Germinal center (tissue), 1 donor: ENCODE measurements at regions not wholly inside any gene's neighbourhood (a gene's known extent, or its start where the extent isn't known, plus 50 kb on each side); places are given as distances from the start of the nearest gene placed in this dataset.

Experiments used
- DNase-seq: peaks from one replicate; pipeline ENCODE4 v3.0.0; 2012; ENCODE audit warnings: mixed read lengths, low spot score

- DNase-seq, result no peak
These were observed 87.0 kb downstream of the CD164 start for GRCh38 chr6:109295109-109295773.

- DNase-seq, result no peak
These were observed 89.2 kb downstream of the CD164 start for GRCh38 chr6:109292983-109293586.

GRCh38 chr6:109292420-109292819, 89.8 kb downstream of the CD164 start:
- DNase-seq, result no peak

GRCh38 chr6:109291902-109292301, 90.4 kb downstream of the CD164 start:
- no peak for DNase-seq

- no peak for DNase-seq
These were observed 91.9 kb downstream of the CD164 start for GRCh38 chr6:109290143-109290931.

- DNase-seq, result no peak
These were observed 96.9 kb downstream of the CD164 start for GRCh38 chr6:109285366-109285765.

GRCh38 chr6:109284675-109285074, 97.6 kb downstream of the CD164 start:
- no peak for DNase-seq

GRCh38 chr6:109282756-109283155, 99.5 kb downstream of the CD164 start:
- DNase-seq, result no peak

GRCh38 chr6:109279628-109280027, 102.6 kb downstream of the CD164 start:
- DNase-seq, result no peak

- no peak for DNase-seq
These were observed 110.6 kb downstream of the CD164 start for GRCh38 chr6:109271622-109272021.

- DNase-seq, result no peak
These were observed 112.2 kb downstream of the CD164 start for GRCh38 chr6:109269953-109270517.

GRCh38 chr6:109269057-109269456, 113.2 kb downstream of the CD164 start:
- DNase-seq, result no peak

- DNase-seq, result no peak
These were observed 116.7 kb downstream of the CD164 start for GRCh38 chr6:109265530-109265929.

- DNase-seq, result no peak
These were observed 118.2 kb downstream of the CD164 start for GRCh38 chr6:109263873-109264700.

GRCh38 chr6:109262261-109262660, 120.0 kb downstream of the CD164 start:
- DNase-seq, result no peak

- no peak for DNase-seq
These were observed 120.5 kb downstream of the CD164 start for GRCh38 chr6:109261811-109262210.

GRCh38 chr6:109260701-109261100, 121.6 kb downstream of the CD164 start:
- DNase-seq, result no peak

GRCh38 chr6:109260126-109260525, 122.1 kb downstream of the CD164 start:
- no peak for DNase-seq

GRCh38 chr6:109258129-109258528, 124.1 kb downstream of the CD164 start:
- DNase-seq, result no peak

- no peak for DNase-seq
These were observed 124.8 kb downstream of the CD164 start for GRCh38 chr6:109257494-109257893.

- DNase-seq, result no peak
These were observed 126.2 kb downstream of the CD164 start for GRCh38 chr6:109255946-109256640.
